Activated CD8-positive, alpha-beta memory T cell treated with anti-CD3 and anti-CD28 coated beads for 1 hour (primary cell): ENCODE measurements at regions not wholly inside any gene's neighbourhood (a gene's known extent, or its start where the extent isn't known, plus 50 kb on each side); places are given as distances from the start of the nearest gene placed in this dataset.
"Not testable (repeated sequence)": the region's sequence is repeated elsewhere in the genome, so short reads cannot be mapped to it uniquely, and the experiment has no call there.

Experiments used
- DNase-seq, 2 donors: peaks; one replicate each; pipeline ENCODE4 v3.0.0-alpha.2; 2020; ENCODE audit warnings: low read depth in 1 of 2; ENCODE audit errors: extremely low read depth in 1 of 2

GRCh38 chr9:78172610-78173009, 63.3 kb upstream of the CEP78 start:
- DNase-seq: not testable (repeated sequence)

GRCh38 chr9:78171651-78172050, 64.2 kb upstream of the CEP78 start:
- no peak for DNase-seq

GRCh38 chr9:78169125-78169524, 66.8 kb upstream of the CEP78 start:
- no peak for DNase-seq

- DNase-seq: no peak
These were observed 68.5 kb upstream of the CEP78 start for GRCh38 chr9:78167356-78167755.

GRCh38 chr9:78163834-78164233, 72.0 kb upstream of the CEP78 start:
- DNase-seq: no peak

- DNase-seq: no peak
These were observed 77.6 kb upstream of the CEP78 start for GRCh38 chr9:78158286-78158685.

- DNase-seq: no peak
These were observed 84.9 kb upstream of the CEP78 start for GRCh38 chr9:78150983-78151356.

- no peak for DNase-seq
These were observed 85.4 kb upstream of the CEP78 start for GRCh38 chr9:78150312-78150982.

GRCh38 chr9:78149702-78150291, 86.1 kb upstream of the CEP78 start:
- DNase-seq: no peak

- no peak for DNase-seq
These were observed 89.6 kb upstream of the CEP78 start for GRCh38 chr9:78146241-78146640.

- DNase-seq: no peak
These were observed 91.1 kb upstream of the CEP78 start for GRCh38 chr9:78144663-78145377.

- DNase-seq: no peak
These were observed 91.9 kb upstream of the CEP78 start for GRCh38 chr9:78144008-78144381.

- DNase-seq: no peak
These were observed 92.4 kb upstream of the CEP78 start for GRCh38 chr9:78143281-78144007.

- not testable (repeated sequence) for DNase-seq
These were observed 93.6 kb upstream of the CEP78 start for GRCh38 chr9:78142264-78142663.

- no peak for DNase-seq
These were observed 102.1 kb upstream of the CEP78 start for GRCh38 chr9:78133751-78134150.

- DNase-seq: no peak
These were observed 101.1 kb upstream of the GNAQ start for GRCh38 chr9:78132701-78133058.

- no peak for DNase-seq
These were observed 100.5 kb upstream of the GNAQ start for GRCh38 chr9:78131969-78132700.

- DNase-seq: no peak
These were observed 99.2 kb upstream of the GNAQ start for GRCh38 chr9:78130853-78131252.

- DNase-seq: no peak
These were observed 98.4 kb upstream of the GNAQ start for GRCh38 chr9:78130004-78130403.

- no peak for DNase-seq
These were observed 95.9 kb upstream of the GNAQ start for GRCh38 chr9:78127279-78128225.
